HCT116 (cell line): ENCODE measurements at regions not wholly inside any gene's neighbourhood (a gene's known extent, or its start where the extent isn't known, plus 50 kb on each side); places are given as distances from the start of the nearest gene placed in this dataset.

Experiments
- ATAC-seq: fragments of 200-7000 bp; cut with Tn5 transposase; 2 replicates; pipeline ENCODE4 v1.9.1; 2020; ENCODE audit warnings: mild to moderate bottlenecking, moderate library complexity
- BruUV-seq: library from RNA; stranded (reverse); fragments of 400-500 nt; replicated peaks from 2 replicates; lab custom pipeline; 2021; lab: Mats Ljungman, UMichigan
- CTCF ChIA-PET: fragments of 300-600 bp; sonication (Branson Sonifier 250); formaldehyde crosslinking; loops from one replicate; lab custom pipeline; 2021; ENCODE audit warnings: antibody characterized with exemption; lab: Charles Lee
- POLR2A ChIA-PET: fragments of 300-600, 350-600 bp; sonication (Branson Sonifier 250); formaldehyde crosslinking; loops from one replicate; lab custom pipeline; 2021; ENCODE audit warnings: antibody characterized with exemption; lab: Charles Lee
- RAD21 ChIA-PET, 2 experiments: fragments of 300-600 bp; sonication (Branson Sonifier 250); formaldehyde crosslinking; loops; one replicate each; lab custom pipeline; 2023; ENCODE audit warnings: low total read pairs in 2 of 2; ENCODE audit not compliant: uncharacterized antibody in 2 of 2, unreplicated experiment in 2 of 2, low non-redundant PET in 1 of 2; lab: Charles Lee
- DNase-seq: peaks from one replicate; pipeline ENCODE4 v3.0.0-alpha.2; 2010; ENCODE audit warnings: low read depth, low spot score
- H2AFZ ChIP-seq: fragments of 200-600 bp; shearing (Covaris generic), sonication (generic); 2 replicates; pipeline ENCODE4 v1.6.1; 2017; ENCODE audit warnings: low read depth, mixed run types, mixed read lengths, antibody characterized with exemption, low read length; ENCODE audit not compliant: poor library complexity, severe bottlenecking
- H3K27ac ChIP-seq: 2 replicates; pipeline ENCODE4 v1.5.1; 2012; ENCODE audit warnings: low read depth, low read length
- H3K27me3 ChIP-seq: fragments of 200-600 bp; sonication (generic); 2 replicates; pipeline ENCODE4 v1.6.1; 2016; ENCODE audit warnings: mixed run types, low read length, mixed read lengths; ENCODE audit not compliant: insufficient read depth
- H3K36me3 ChIP-seq, 2 experiments: fragments of 200-500 bp in 1 of 2; fragments of 200-600 bp in 1 of 2; sonication (Bioruptor generic) in 1 of 2; sonication (generic) in 1 of 2; 2 replicates each; pipeline versions ENCODE4 v1.5.1 to v1.6.1; 2014 to 2016; ENCODE audit warnings: low read length in 2 of 2, inconsistent platforms in 1 of 2, mixed read lengths in 1 of 2, mixed run types in 1 of 2; ENCODE audit not compliant: insufficient read depth in 2 of 2, control insufficient read depth in 1 of 2
- H3K4me1 ChIP-seq, 2 experiments: fragments of 200-600 bp in 1 of 2; sonication (generic) in 1 of 2; 2 replicates each; pipeline versions ENCODE4 v1.5.1 to v1.6.1; 2012 to 2017; ENCODE audit warnings: low read length in 2 of 2, inconsistent platforms in 1 of 2, mild to moderate bottlenecking in 1 of 2, mixed read lengths in 1 of 2, mixed run types in 1 of 2, moderate library complexity in 1 of 2; ENCODE audit not compliant: insufficient read depth in 2 of 2, control insufficient read depth in 1 of 2
- H3K4me2 ChIP-seq: fragments of 200-600 bp; sonication (generic); 2 replicates; pipeline ENCODE4 v1.6.1; 2017; ENCODE audit warnings: mixed run types, low read length, mixed read lengths
- H3K4me3 ChIP-seq, 2 experiments: fragments of 200-600 bp in 1 of 2; sonication (generic) in 1 of 2; replicated peaks in 1 of 2; 2 replicates each; pipeline ENCODE4 v1.5.1; 2011 to 2016; ENCODE audit warnings: low read length in 2 of 2, control low read depth in 1 of 2, low read depth in 1 of 2, mild to moderate bottlenecking in 1 of 2, mixed read lengths in 1 of 2, mixed run types in 1 of 2
- H3K79me2 ChIP-seq: fragments of 200-600 bp; sonication (generic); 2 replicates; pipeline ENCODE4 v1.6.1; 2017; ENCODE audit warnings: mild to moderate bottlenecking, mixed run types, low read length, moderate library complexity, mixed read lengths; ENCODE audit not compliant: insufficient read depth
- H3K9ac ChIP-seq: fragments of 200-600 bp; sonication (generic); 2 replicates; pipeline ENCODE4 v1.6.1; 2016; ENCODE audit warnings: low read length, mixed read lengths
- H3K9me2 ChIP-seq: fragments of 200-600 bp; sonication (generic), shearing (Covaris generic); 2 replicates; pipeline ENCODE4 v1.6.1; 2017; ENCODE audit warnings: mixed run types, mild to moderate bottlenecking, moderate library complexity; ENCODE audit not compliant: insufficient read depth
- H3K9me3 ChIP-seq, 2 experiments: fragments of 200-500 bp in 1 of 2; fragments of 200-600 bp in 1 of 2; sonication (Bioruptor generic) in 1 of 2; sonication (generic) in 1 of 2; 2 replicates each; pipeline ENCODE4 v1.6.1; 2014 to 2017; ENCODE audit warnings: low read length in 2 of 2, mixed read lengths in 2 of 2, inconsistent platforms in 1 of 2, low read depth in 1 of 2, mild to moderate bottlenecking in 1 of 2, mixed run types in 1 of 2, moderate library complexity in 1 of 2; ENCODE audit not compliant: control insufficient read depth in 1 of 2, insufficient read depth in 1 of 2
- H4K20me1 ChIP-seq: fragments of 200-600 bp; sonication (generic), shearing (Covaris generic); 2 replicates; pipeline ENCODE4 v1.6.1; 2017; ENCODE audit warnings: mixed run types, mild to moderate bottlenecking, moderate library complexity; ENCODE audit not compliant: insufficient read depth
- CBX3 ChIP-seq: IDR thresholded peaks from 2 replicates; pipeline ENCODE4 v1.6.1; 2012; ENCODE audit warnings: low read depth
- CEBPB ChIP-seq: IDR thresholded peaks from 2 replicates; pipeline ENCODE4 v1.6.1; 2012; ENCODE audit warnings: low read depth
- ELF1 ChIP-seq: IDR thresholded peaks from 2 replicates; pipeline ENCODE4 v1.6.1; 2012; ENCODE audit warnings: low read depth, borderline replicate concordance
- EZH2 ChIP-seq: fragments of 200-600 bp; sonication (generic); IDR thresholded peaks from 2 replicates; pipeline ENCODE4 v1.6.1; 2017; ENCODE audit warnings: antibody characterized with exemption, mixed run types
- EZH2phosphoT487 ChIP-seq: fragments of 200-600 bp; IDR thresholded peaks from 2 replicates; pipeline ENCODE4 v1.6.1; 2018; ENCODE audit warnings: antibody characterized with exemption, borderline replicate concordance
- FOSL1 ChIP-seq: IDR thresholded peaks from 2 replicates; pipeline ENCODE4 v1.6.1; 2012; ENCODE audit warnings: low read depth
- JUND ChIP-seq: IDR thresholded peaks from 2 replicates; pipeline ENCODE4 v1.6.1; 2012
- POLR2A ChIP-seq: IDR thresholded peaks from 2 replicates; pipeline ENCODE4 v1.7.0; 2011; ENCODE audit warnings: borderline replicate concordance; ENCODE audit not compliant: insufficient read depth, insufficient read length; ENCODE audit errors: extremely low read depth
- POLR2AphosphoS5 ChIP-seq: IDR thresholded peaks from 2 replicates; pipeline ENCODE4 v1.6.1; 2011; ENCODE audit warnings: mild to moderate bottlenecking, low read depth, low read length, moderate library complexity
- SIN3A ChIP-seq: IDR thresholded peaks from 2 replicates; pipeline ENCODE4 v1.6.1; 2012; ENCODE audit warnings: low read depth
- SRF ChIP-seq: IDR thresholded peaks from 2 replicates; pipeline ENCODE4 v1.6.1; 2012; ENCODE audit warnings: low read depth
- YY1 ChIP-seq: IDR thresholded peaks from 2 replicates; pipeline ENCODE4 v1.6.1; 2011; ENCODE audit warnings: low read length, low read depth, moderate library complexity, mild to moderate bottlenecking; ENCODE audit not compliant: insufficient replicate concordance; ENCODE audit errors: extremely low read depth
- ZFX ChIP-seq: fragments of 450-650 bp; IDR thresholded peaks from 2 replicates; pipeline ENCODE4 v1.6.1; 2017
- ZNF274 ChIP-seq: fragments of 200-500 bp; sonication (Bioruptor generic); IDR thresholded peaks from 2 replicates; pipeline ENCODE4 v1.6.1; 2014; ENCODE audit warnings: mild to moderate bottlenecking, low read depth, low read length, inconsistent platforms
- intact Hi-C: fragments of 100-400 bp; cut with micrococcal nuclease; formaldehyde crosslinking; loops from 2 replicates; pipeline ENCODE4 v1.10.0; 2022
- TF ChIP-seq, protein P1 (sequence below): IDR thresholded peaks from 2 replicates; pipeline ENCODE4 v1.6.1; 2011; ENCODE audit warnings: mild to moderate bottlenecking, low read length, moderate library complexity; ENCODE audit not compliant: insufficient replicate concordance; ENCODE audit errors: extremely low read depth
- TF ChIP-seq, protein P2 (sequence below): IDR thresholded peaks from 2 replicates; pipeline ENCODE4 v1.6.1; 2012
- TF ChIP-seq, protein P3 (sequence below): IDR thresholded peaks from 2 replicates; pipeline ENCODE4 v1.6.1; 2012
- TF ChIP-seq, protein P4 (sequence below), 3 experiments: fragments of 200-600 bp in 1 of 3; sonication (generic) in 1 of 3; IDR thresholded peaks in 2 of 3; conservative IDR thresholded peaks in 1 of 3; 2 replicates each; pipeline ENCODE4 v1.5.1; 2012 to 2017; ENCODE audit warnings: low read depth in 2 of 3, low read length in 2 of 3, antibody characterized with exemption in 1 of 3, borderline replicate concordance in 1 of 3, control low read depth in 1 of 3, mild to moderate bottlenecking in 1 of 3, mixed read lengths in 1 of 3, mixed run types in 1 of 3, moderate library complexity in 1 of 3; ENCODE audit not compliant: insufficient read depth in 1 of 3
- TF ChIP-seq, protein P5 (sequence below): IDR thresholded peaks from 2 replicates; pipeline ENCODE4 v1.6.1; 2012; ENCODE audit warnings: low read depth

DNA sequence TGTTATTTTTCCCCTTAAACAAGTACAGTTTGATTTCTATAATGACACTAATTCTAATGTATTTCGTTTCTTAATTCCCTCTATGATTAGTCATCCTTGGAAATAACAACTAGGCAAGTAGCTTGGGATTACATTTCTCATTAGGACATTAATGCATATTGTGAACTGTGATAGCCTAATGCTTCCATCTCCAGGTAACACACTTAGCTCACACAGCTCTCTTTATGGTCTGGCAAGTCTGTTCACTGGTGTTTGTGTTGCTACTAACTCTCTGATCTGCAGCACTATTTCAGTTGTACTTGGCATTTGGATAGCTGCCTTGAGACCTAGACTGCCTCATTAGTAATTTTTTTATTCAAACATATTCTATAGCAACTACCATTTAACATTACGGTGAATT lies 853.2 kb downstream of the SORCS3 start:
- Histone ChIP-seq H4K20me1 (no peaks in the 10 kb centered on the region), H2AFZ (no peak overlapping the region), H3K9me3 (peaks cover 29 to 34% of the 10 kb centered on the region in 2 experiments; a peak in 2 of 4 replicates), H3K4me1 (no peaks in the 10 kb centered on the region), H3K4me3 (no peak overlapping the region), H3K4me2 (no peak overlapping the region), H3K27me3 (no peaks in the 10 kb centered on the region), H3K9me2 (no peaks in the 10 kb centered on the region), H3K36me3 (no peaks in the 10 kb centered on the region), H3K9ac (no peak overlapping the region), H3K27ac (no peak overlapping the region), H3K79me2 (no peaks in the 10 kb centered on the region)
- ChIA-PET RAD21 (no interaction called here), POLR2A (no interaction called here), CTCF (no interaction called here)
- DNase-seq (no peak), ATAC-seq (no peak)
- intact Hi-C loops: no loop called here
- BruUV-seq: no TSS peak
- TF ChIP-seq EZH2: no peak
- TF ChIP-seq, protein P1, sequence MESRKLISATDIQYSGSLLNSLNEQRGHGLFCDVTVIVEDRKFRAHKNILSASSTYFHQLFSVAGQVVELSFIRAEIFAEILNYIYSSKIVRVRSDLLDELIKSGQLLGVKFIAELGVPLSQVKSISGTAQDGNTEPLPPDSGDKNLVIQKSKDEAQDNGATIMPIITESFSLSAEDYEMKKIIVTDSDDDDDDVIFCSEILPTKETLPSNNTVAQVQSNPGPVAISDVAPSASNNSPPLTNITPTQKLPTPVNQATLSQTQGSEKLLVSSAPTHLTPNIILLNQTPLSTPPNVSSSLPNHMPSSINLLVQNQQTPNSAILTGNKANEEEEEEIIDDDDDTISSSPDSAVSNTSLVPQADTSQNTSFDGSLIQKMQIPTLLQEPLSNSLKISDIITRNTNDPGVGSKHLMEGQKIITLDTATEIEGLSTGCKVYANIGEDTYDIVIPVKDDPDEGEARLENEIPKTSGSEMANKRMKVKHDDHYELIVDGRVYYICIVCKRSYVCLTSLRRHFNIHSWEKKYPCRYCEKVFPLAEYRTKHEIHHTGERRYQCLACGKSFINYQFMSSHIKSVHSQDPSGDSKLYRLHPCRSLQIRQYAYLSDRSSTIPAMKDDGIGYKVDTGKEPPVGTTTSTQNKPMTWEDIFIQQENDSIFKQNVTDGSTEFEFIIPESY: no peak
- no peak for TF ChIP-seq YY1
- TF ChIP-seq, protein P2, sequence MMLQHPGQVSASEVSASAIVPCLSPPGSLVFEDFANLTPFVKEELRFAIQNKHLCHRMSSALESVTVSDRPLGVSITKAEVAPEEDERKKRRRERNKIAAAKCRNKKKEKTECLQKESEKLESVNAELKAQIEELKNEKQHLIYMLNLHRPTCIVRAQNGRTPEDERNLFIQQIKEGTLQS: no peak
- TF ChIP-seq EZH2phosphoT487: no peak
- TF ChIP-seq, protein P3, sequence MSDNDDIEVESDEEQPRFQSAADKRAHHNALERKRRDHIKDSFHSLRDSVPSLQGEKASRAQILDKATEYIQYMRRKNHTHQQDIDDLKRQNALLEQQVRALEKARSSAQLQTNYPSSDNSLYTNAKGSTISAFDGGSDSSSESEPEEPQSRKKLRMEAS: no peak
- TF ChIP-seq, protein P4, sequence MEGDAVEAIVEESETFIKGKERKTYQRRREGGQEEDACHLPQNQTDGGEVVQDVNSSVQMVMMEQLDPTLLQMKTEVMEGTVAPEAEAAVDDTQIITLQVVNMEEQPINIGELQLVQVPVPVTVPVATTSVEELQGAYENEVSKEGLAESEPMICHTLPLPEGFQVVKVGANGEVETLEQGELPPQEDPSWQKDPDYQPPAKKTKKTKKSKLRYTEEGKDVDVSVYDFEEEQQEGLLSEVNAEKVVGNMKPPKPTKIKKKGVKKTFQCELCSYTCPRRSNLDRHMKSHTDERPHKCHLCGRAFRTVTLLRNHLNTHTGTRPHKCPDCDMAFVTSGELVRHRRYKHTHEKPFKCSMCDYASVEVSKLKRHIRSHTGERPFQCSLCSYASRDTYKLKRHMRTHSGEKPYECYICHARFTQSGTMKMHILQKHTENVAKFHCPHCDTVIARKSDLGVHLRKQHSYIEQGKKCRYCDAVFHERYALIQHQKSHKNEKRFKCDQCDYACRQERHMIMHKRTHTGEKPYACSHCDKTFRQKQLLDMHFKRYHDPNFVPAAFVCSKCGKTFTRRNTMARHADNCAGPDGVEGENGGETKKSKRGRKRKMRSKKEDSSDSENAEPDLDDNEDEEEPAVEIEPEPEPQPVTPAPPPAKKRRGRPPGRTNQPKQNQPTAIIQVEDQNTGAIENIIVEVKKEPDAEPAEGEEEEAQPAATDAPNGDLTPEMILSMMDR (IDR thresholded peaks at IDR 0.05 in 2 of 3, conservative IDR thresholded peaks at IDR 0.05 in 1 of 3; ENCODE audit: borderline replicate concordance in 1 of 3, insufficient read depth in 1 of 3, low read depth in 2 of 3, low read length in 2 of 3): no peak
- no peak for TF ChIP-seq CBX3
- no peak for TF ChIP-seq SRF
- TF ChIP-seq, protein P5, sequence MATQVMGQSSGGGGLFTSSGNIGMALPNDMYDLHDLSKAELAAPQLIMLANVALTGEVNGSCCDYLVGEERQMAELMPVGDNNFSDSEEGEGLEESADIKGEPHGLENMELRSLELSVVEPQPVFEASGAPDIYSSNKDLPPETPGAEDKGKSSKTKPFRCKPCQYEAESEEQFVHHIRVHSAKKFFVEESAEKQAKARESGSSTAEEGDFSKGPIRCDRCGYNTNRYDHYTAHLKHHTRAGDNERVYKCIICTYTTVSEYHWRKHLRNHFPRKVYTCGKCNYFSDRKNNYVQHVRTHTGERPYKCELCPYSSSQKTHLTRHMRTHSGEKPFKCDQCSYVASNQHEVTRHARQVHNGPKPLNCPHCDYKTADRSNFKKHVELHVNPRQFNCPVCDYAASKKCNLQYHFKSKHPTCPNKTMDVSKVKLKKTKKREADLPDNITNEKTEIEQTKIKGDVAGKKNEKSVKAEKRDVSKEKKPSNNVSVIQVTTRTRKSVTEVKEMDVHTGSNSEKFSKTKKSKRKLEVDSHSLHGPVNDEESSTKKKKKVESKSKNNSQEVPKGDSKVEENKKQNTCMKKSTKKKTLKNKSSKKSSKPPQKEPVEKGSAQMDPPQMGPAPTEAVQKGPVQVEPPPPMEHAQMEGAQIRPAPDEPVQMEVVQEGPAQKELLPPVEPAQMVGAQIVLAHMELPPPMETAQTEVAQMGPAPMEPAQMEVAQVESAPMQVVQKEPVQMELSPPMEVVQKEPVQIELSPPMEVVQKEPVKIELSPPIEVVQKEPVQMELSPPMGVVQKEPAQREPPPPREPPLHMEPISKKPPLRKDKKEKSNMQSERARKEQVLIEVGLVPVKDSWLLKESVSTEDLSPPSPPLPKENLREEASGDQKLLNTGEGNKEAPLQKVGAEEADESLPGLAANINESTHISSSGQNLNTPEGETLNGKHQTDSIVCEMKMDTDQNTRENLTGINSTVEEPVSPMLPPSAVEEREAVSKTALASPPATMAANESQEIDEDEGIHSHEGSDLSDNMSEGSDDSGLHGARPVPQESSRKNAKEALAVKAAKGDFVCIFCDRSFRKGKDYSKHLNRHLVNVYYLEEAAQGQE: no peak
- no peak for TF ChIP-seq JUND
- no peak for TF ChIP-seq ZFX
- no peak for TF ChIP-seq POLR2A
- no peak for TF ChIP-seq SIN3A
- TF ChIP-seq CEBPB: no peak
- TF ChIP-seq ELF1: no peak
- TF ChIP-seq ZNF274: no peak
- no peak for TF ChIP-seq POLR2AphosphoS5
- no peak for TF ChIP-seq FOSL1
